NCI-H146 treated with DMSO at 0.1 percent for 48 hours (cell line): ENCODE measurements at regions not wholly inside any gene's neighbourhood (a gene's known extent, or its start where the extent isn't known, plus 50 kb on each side); places are given as distances from the start of the nearest gene placed in this dataset.

Experiments
- DNase-seq: peaks from one replicate; lab custom pipeline; 2025; ENCODE audit not compliant: unreplicated experiment; lab: John Stamatoyannopoulos, UW

- DNase-seq, result no peak
These were observed 175.4 kb upstream of the GBE1 start for GRCh38 chr3:81936817-81937216.

GRCh38 chr3:81932681-81933080 is 171.2 kb upstream of the GBE1 start:
- DNase-seq, result no peak

GRCh38 chr3:81931265-81932251 is 170.1 kb upstream of the GBE1 start:
- peak; percentile 44 for DNase-seq

GRCh38 chr3:81929697-81930096 is 168.3 kb upstream of the GBE1 start:
- DNase-seq, result peak; percentile 59

GRCh38 chr3:81927811-81928210 is 166.4 kb upstream of the GBE1 start:
- no peak for DNase-seq

- no peak for DNase-seq
These were observed 163.9 kb upstream of the GBE1 start for GRCh38 chr3:81925385-81925784.

GRCh38 chr3:81923038-81923437 is 161.6 kb upstream of the GBE1 start:
- DNase-seq, result no peak

- no peak for DNase-seq
These were observed 161.0 kb upstream of the GBE1 start for GRCh38 chr3:81922404-81922803.

- no peak for DNase-seq
These were observed 159.4 kb upstream of the GBE1 start for GRCh38 chr3:81920816-81921215.

- no peak for DNase-seq
These were observed 155.4 kb upstream of the GBE1 start for GRCh38 chr3:81916890-81917289.

GRCh38 chr3:81913886-81914663 is 152.6 kb upstream of the GBE1 start:
- no peak for DNase-seq

- no peak for DNase-seq
These were observed 149.8 kb upstream of the GBE1 start for GRCh38 chr3:81911221-81911620.

- no peak for DNase-seq
These were observed 148.9 kb upstream of the GBE1 start for GRCh38 chr3:81910244-81910852.

- no peak for DNase-seq
These were observed 148.4 kb upstream of the GBE1 start for GRCh38 chr3:81909796-81910195.

- DNase-seq, result no peak
These were observed 147.1 kb upstream of the GBE1 start for GRCh38 chr3:81908561-81908960.

- DNase-seq, result no peak
These were observed 136.9 kb upstream of the GBE1 start for GRCh38 chr3:81898336-81898735.

- no peak for DNase-seq
These were observed 133.2 kb upstream of the GBE1 start for GRCh38 chr3:81894598-81894997.

GRCh38 chr3:81891055-81891895 is 129.8 kb upstream of the GBE1 start:
- peak; percentile 74 for DNase-seq

GRCh38 chr3:81888914-81889557 is 127.6 kb upstream of the GBE1 start:
- no peak for DNase-seq

- no peak for DNase-seq
These were observed 126.0 kb upstream of the GBE1 start for GRCh38 chr3:81887448-81887847.
